Epithelial cell of esophagus (primary cell): ENCODE measurements at regions not wholly inside any gene's neighbourhood (a gene's known extent, or its start where the extent isn't known, plus 50 kb on each side); places are given as distances from the start of the nearest gene placed in this dataset.
A peak's percentile ranks its signal among the peaks of the same experiment; 100 is the strongest.

ENCODE experiments used
- DNase-seq: peaks from one replicate; pipeline ENCODE4 v3.0.0; 2010; ENCODE audit warnings: low read depth
- H3K4me3 ChIP-seq: 2 replicates; pipeline ENCODE4 v1.5.1; 2011; ENCODE audit warnings: mild to moderate bottlenecking, low read length, control low read depth
- CTCF ChIP-seq: IDR thresholded peaks from 2 replicates; pipeline ENCODE4 v1.5.1; 2011; ENCODE audit warnings: low read depth, mild to moderate bottlenecking, low read length, control low read depth, inconsistent platforms; ENCODE audit not compliant: insufficient read depth; ENCODE audit errors: missing control alignments

DNA sequence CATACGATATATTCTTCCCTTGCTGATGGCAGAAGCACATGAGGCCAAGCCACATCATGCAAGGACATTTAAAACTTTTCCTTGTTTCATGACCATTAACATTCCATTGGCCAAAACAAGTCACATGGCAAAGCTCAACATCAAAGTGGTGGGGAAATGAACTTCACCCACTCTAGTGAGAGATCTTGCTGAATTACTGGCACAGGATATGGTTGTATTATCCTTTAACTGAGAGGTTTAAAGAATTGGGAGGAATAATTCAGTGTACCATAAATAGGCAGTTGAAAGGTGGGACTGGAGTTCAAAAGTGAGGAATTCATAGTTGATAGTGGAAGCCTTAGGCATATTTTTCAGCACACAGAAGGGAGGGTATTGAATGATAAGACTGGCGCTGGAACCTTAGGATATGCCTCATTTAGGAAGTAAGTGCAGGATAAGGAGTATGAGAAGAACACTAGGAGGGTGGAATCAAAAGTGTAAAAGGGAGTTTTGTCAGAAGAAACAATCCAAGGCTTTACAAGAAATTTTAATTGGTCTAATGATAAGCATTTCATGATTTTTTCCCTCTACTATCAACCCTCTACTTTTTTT is 398.8 kb downstream of the C12orf75 start:
- no peak for DNase-seq
- H3K4me3 ChIP-seq = no peak overlapping the region
- no peak for TF ChIP-seq CTCF

- DNase-seq = no peak
Observed at GRCh38 chr12:105729926-105730325, 399.4 kb downstream of the C12orf75 start.

DNA sequence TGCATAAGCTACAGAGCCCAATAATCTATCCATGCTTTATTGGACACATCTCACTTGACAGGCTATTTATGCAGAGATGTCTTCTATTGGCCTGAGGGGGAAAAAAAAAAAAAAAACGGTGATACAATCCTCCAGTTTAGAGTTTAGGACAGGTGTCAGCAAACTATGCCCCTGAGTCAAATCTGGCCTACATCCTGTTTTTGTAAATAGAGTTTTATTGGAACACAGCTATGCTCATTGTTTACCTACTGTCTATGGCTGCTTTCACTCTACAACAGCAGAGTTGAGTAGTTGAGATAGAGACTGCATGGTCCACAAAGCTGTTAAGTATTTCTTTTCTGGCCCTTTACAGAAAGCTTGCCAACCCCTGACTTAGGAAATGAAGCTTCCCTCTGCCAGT is 403.1 kb downstream of the C12orf75 start:
- DNase-seq = no peak
- TF ChIP-seq CTCF = no peak
- no peak overlapping the region for H3K4me3 ChIP-seq

More at GRCh38 chr12:105729926-105730325, 399.4 kb downstream of the C12orf75 start:
- no peak overlapping the region for H3K4me3 ChIP-seq
- TF ChIP-seq CTCF = no peak

- H3K4me3 ChIP-seq = no peak overlapping the region
- DNase-seq = no peak
- no peak for TF ChIP-seq CTCF
Observed at GRCh38 chr12:105736498-105736897, 402.3 kb downstream of the NUAK1 start.

- TF ChIP-seq CTCF = no peak
- DNase-seq = peak; percentile 8
- no peak overlapping the region for H3K4me3 ChIP-seq
Observed at GRCh38 chr12:105738051-105738450, 400.7 kb downstream of the NUAK1 start.

DNA sequence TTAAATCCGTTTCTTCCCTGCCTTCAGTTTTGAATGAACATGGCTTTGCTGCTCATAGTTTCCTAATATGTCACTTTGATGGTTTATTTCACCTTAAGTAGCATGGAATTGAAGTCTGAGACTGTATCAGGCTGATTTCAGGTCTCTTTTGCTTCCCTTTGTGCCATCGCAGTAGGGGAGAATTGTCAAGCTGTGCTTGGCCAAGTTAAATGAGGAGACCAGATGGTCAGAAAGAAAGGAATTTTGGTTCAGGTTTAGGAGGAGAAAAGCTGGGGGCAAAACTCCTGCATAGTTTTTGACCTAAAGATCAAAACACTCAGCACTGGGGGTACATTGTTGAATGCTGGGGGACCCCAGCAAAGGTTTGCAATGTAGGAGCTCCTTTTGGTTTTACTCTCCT is 398.4 kb downstream of the NUAK1 start:
- no peak overlapping the region for H3K4me3 ChIP-seq
- no peak for DNase-seq
- TF ChIP-seq CTCF = no peak
